GM12892 (cell line): ENCODE measurements at regions not wholly inside any gene's neighbourhood (a gene's known extent, or its start where the extent isn't known, plus 50 kb on each side); places are given as distances from the start of the nearest gene placed in this dataset.

ENCODE experiments used
- POLR2A ChIP-seq: IDR thresholded peaks from 2 replicates; pipeline ENCODE4 v1.6.1; 2011; ENCODE audit warnings: low read depth, low read length, control low read depth
- POLR2AphosphoS5 ChIP-seq: IDR thresholded peaks from 2 replicates; pipeline ENCODE4 v1.6.1; 2011; ENCODE audit warnings: low read depth, low read length, control low read depth
- TAF1 ChIP-seq: IDR thresholded peaks from 2 replicates; pipeline ENCODE4 v1.6.1; 2011; ENCODE audit warnings: low read depth, mild to moderate bottlenecking, control low read depth, low read length, borderline replicate concordance

DNA sequence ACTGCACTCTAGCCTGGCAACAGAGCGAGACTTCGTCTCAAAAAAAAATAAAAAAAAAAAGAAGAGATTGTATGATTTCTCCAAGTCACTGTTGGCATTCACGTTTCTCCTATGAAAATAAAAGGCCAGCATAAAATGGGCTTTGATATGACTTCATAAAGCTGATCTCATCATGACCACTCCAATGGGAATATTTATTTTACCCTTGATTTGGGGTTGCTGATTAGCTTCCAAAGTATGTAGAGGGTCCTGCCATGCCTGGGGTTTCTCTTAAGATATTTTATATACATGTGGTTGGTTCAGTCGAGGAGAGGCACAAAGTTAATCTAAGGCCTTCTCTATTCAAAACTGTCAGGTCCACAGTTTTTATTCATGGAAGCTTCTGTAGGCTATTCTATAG is 247.0 kb upstream of the TNC start:
- TF ChIP-seq TAF1: no peak
- TF ChIP-seq POLR2AphosphoS5: no peak
- no peak for TF ChIP-seq POLR2A
